H1 (cell line): ENCODE measurements at regions not wholly inside any gene's neighbourhood (a gene's known extent, or its start where the extent isn't known, plus 50 kb on each side); places are given as distances from the start of the nearest gene placed in this dataset.

Experiments
- CTCF ChIA-PET: fragments of 300-600 bp; sonication (Branson Sonifier 250); formaldehyde crosslinking; loops from one replicate; lab custom pipeline; 2021; ENCODE audit not compliant: partially characterized antibody; lab: Charles Lee
- POLR2A ChIA-PET: fragments of 300-600 bp; sonication (Branson Sonifier 250); formaldehyde crosslinking; loops from one replicate; lab custom pipeline; 2021; ENCODE audit warnings: inconsistent platforms; ENCODE audit not compliant: partially characterized antibody; lab: Charles Lee
- DNase-seq, 2 experiments: peaks; one replicate each; pipeline versions ENCODE4 v3.0.0 to v3.0.0-alpha.2; 2010 to 2022; ENCODE audit warnings: low spot score in 2 of 2, low read depth in 1 of 2, mixed read lengths in 1 of 2
- FAIRE-seq: peaks from 2 replicates; lab custom pipeline; 2011; peaks lifted over from hg19 to GRCh38; lab: Jason Lieb, UNC
- H2AFZ ChIP-seq: 2 replicates; pipeline ENCODE4 v1.8.1; 2012; ENCODE audit warnings: low read length, inconsistent platforms
- H2AK5ac ChIP-seq: 2 replicates; pipeline ENCODE4 v1.6.1; 2013; ENCODE audit warnings: low read depth, low read length
- H2BK120ac ChIP-seq: replicated peaks from 2 replicates; pipeline ENCODE3; 2013; ENCODE audit warnings: low read depth, low read length, inconsistent platforms
- H2BK12ac ChIP-seq: 2 replicates; pipeline ENCODE4 v1.6.1; 2013; ENCODE audit warnings: low read depth, low read length
- H2BK15ac ChIP-seq: 2 replicates; pipeline ENCODE4 v1.6.1; 2013; ENCODE audit warnings: low read length
- H2BK20ac ChIP-seq: 2 replicates; pipeline ENCODE4 v1.6.1; 2013; ENCODE audit warnings: low read length
- H2BK5ac ChIP-seq: 2 replicates; pipeline ENCODE4 v1.6.1; 2013; ENCODE audit warnings: low read depth, low read length
- H3K14ac ChIP-seq: 2 replicates; pipeline ENCODE4 v1.6.1; 2013; ENCODE audit warnings: inconsistent platforms; ENCODE audit not compliant: insufficient read length
- H3K18ac ChIP-seq: 2 replicates; pipeline ENCODE4 v1.6.1; 2013; ENCODE audit warnings: low read length; ENCODE audit errors: extremely low read depth
- H3K23ac ChIP-seq: 2 replicates; pipeline ENCODE4 v1.6.1; 2013; ENCODE audit warnings: inconsistent platforms; ENCODE audit not compliant: insufficient read length
- H3K23me2 ChIP-seq: 2 replicates; pipeline ENCODE4 v1.6.1; 2013; ENCODE audit warnings: low read depth, low read length
- H3K27ac ChIP-seq: 2 replicates; pipeline ENCODE4 v1.6.1; 2011; ENCODE audit warnings: low read depth, low read length, inconsistent platforms
- H3K27me3 ChIP-seq, 4 experiments: replicated peaks in 1 of 4; 1 replicate in 1 of 4; 2 replicates in 3 of 4; pipeline versions ENCODE4 v1.6.1 to v1.8.1; 2011 to 2013; ENCODE audit warnings: low read length in 3 of 4, mild to moderate bottlenecking in 3 of 4, inconsistent platforms in 2 of 4, mixed read lengths in 2 of 4, moderate library complexity in 1 of 4; ENCODE audit not compliant: control insufficient read depth in 3 of 4, insufficient read depth in 3 of 4; ENCODE audit errors: extremely low read depth in 1 of 4
- H3K36me3 ChIP-seq, 4 experiments: 2 replicates each; pipeline versions ENCODE4 v1.6.1 to v1.8.1; 2011 to 2013; ENCODE audit warnings: mild to moderate bottlenecking in 4 of 4, low read length in 3 of 4, moderate library complexity in 2 of 4, control low read depth in 1 of 4, inconsistent platforms in 1 of 4; ENCODE audit not compliant: insufficient read depth in 4 of 4, control insufficient read depth in 2 of 4
- H3K4ac ChIP-seq: replicated peaks from 2 replicates; pipeline ENCODE3; 2013; ENCODE audit warnings: low read length, low read depth, mixed read lengths, inconsistent platforms; ENCODE audit not compliant: insufficient read length
- H3K4me1 ChIP-seq, 4 experiments: replicated peaks in 1 of 4; 1 replicate in 1 of 4; 2 replicates in 3 of 4; pipeline versions ENCODE4 v1.6.1 to v1.8.1; 2011 to 2013; ENCODE audit warnings: low read length in 3 of 4, inconsistent platforms in 2 of 4, mixed read lengths in 1 of 4; ENCODE audit not compliant: insufficient read depth in 4 of 4, control insufficient read depth in 3 of 4
- H3K4me2 ChIP-seq, 2 experiments: 2 replicates each; pipeline versions ENCODE4 v1.6.1 to v1.8.1; 2011 to 2013; ENCODE audit warnings: low read depth in 2 of 2, low read length in 2 of 2, control low read depth in 1 of 2, inconsistent platforms in 1 of 2, mild to moderate bottlenecking in 1 of 2; ENCODE audit not compliant: insufficient read depth in 1 of 2
- H3K4me3 ChIP-seq, 4 experiments: fragments of 200-600, 300-600 bp in 1 of 4; sonication (generic), shearing (Covaris generic), sonication (Bioruptor Twin) in 1 of 4; 2 replicates each; pipeline versions ENCODE4 v1.5.1 to v1.8.1; 2011 to 2016; ENCODE audit warnings: low read length in 4 of 4, low read depth in 3 of 4, control low read depth in 2 of 4, inconsistent platforms in 2 of 4, mild to moderate bottlenecking in 2 of 4, mixed read lengths in 1 of 4, moderate library complexity in 1 of 4; ENCODE audit not compliant: insufficient read depth in 2 of 4; ENCODE audit errors: extremely low read depth in 1 of 4
- H3K56ac ChIP-seq: replicated peaks from 2 replicates; pipeline ENCODE3; 2013; ENCODE audit warnings: low read depth, mild to moderate bottlenecking, mixed read lengths, low read length, inconsistent platforms; ENCODE audit not compliant: insufficient read length
- H3K79me1 ChIP-seq: 2 replicates; pipeline ENCODE4 v1.6.1; 2013; ENCODE audit warnings: low read depth, low read length, control low read depth
- H3K79me2 ChIP-seq, 2 experiments: 2 replicates each; pipeline versions ENCODE4 v1.6.1 to v1.8.1; 2012 to 2013; ENCODE audit warnings: low read length in 2 of 2, mild to moderate bottlenecking in 2 of 2, inconsistent platforms in 1 of 2; ENCODE audit not compliant: insufficient read depth in 2 of 2, control insufficient read depth in 1 of 2
- H3K9ac ChIP-seq, 4 experiments: replicated peaks in 1 of 4; 1 replicate in 1 of 4; 2 replicates in 3 of 4; pipeline versions ENCODE4 v1.6.1 to v1.8.1; 2011 to 2013; ENCODE audit warnings: low read depth in 3 of 4, low read length in 3 of 4, control low read depth in 2 of 4, mild to moderate bottlenecking in 2 of 4, moderate library complexity in 2 of 4, inconsistent platforms in 1 of 4; ENCODE audit errors: extremely low read depth in 1 of 4
- H3K9me3 ChIP-seq, 2 experiments: 2 replicates each; pipeline versions ENCODE4 v1.6.1 to v1.8.1; 2012 to 2013; ENCODE audit warnings: mild to moderate bottlenecking in 2 of 2, moderate library complexity in 2 of 2, control low read depth in 1 of 2, inconsistent platforms in 1 of 2, low read depth in 1 of 2, low read length in 1 of 2, mixed read lengths in 1 of 2; ENCODE audit not compliant: insufficient read depth in 2 of 2
- H4K20me1 ChIP-seq, 2 experiments: replicated peaks in 1 of 2; 2 replicates each; pipeline versions ENCODE3 to v1.8.1; 2011 to 2013; ENCODE audit warnings: inconsistent platforms in 2 of 2, low read length in 2 of 2, mild to moderate bottlenecking in 1 of 2; ENCODE audit not compliant: insufficient read depth in 2 of 2, control insufficient read depth in 1 of 2
- H4K5ac ChIP-seq: 2 replicates; pipeline ENCODE4 v1.6.1; 2013; ENCODE audit warnings: low read length, low read depth, mixed read lengths, inconsistent platforms; ENCODE audit not compliant: insufficient read length
- H4K8ac ChIP-seq: 2 replicates; pipeline ENCODE4 v1.8.0; 2013; ENCODE audit warnings: mild to moderate bottlenecking, moderate library complexity, low read length, inconsistent platforms; ENCODE audit not compliant: insufficient read depth; ENCODE audit errors: extremely low read depth
- H4K91ac ChIP-seq: replicated peaks from 2 replicates; pipeline ENCODE3; 2013; ENCODE audit warnings: low read length, mixed read lengths, inconsistent platforms; ENCODE audit not compliant: insufficient read length
- BRCA1 ChIP-seq: IDR thresholded peaks from 2 replicates; pipeline ENCODE4 v1.6.1; 2012; ENCODE audit warnings: low read depth, low read length, improper control_type of control experiment
- CBX5 ChIP-seq: fragments of 300-800, 300-1000 bp; sonication (generic); IDR thresholded peaks from 2 replicates; pipeline ENCODE4 v1.7.1; 2016; ENCODE audit warnings: antibody characterized with exemption, low read length, low read depth
- CTCF ChIP-seq, 3 experiments: IDR thresholded peaks; 1 replicate in 2 of 3; 2 replicates in 1 of 3; pipeline versions ENCODE4 v1.5.1 to v1.6.1; 2011; ENCODE audit warnings: low read length in 3 of 3, mild to moderate bottlenecking in 3 of 3, inconsistent platforms in 2 of 3, low read depth in 1 of 3, moderate library complexity in 1 of 3; ENCODE audit not compliant: insufficient read depth in 1 of 3; ENCODE audit errors: control extremely low read depth in 1 of 3
- EGR1 ChIP-seq: IDR thresholded peaks from 2 replicates; pipeline ENCODE4 v1.6.1; 2011; ENCODE audit warnings: low read depth, low read length, borderline replicate concordance
- EZH2 ChIP-seq: fragments of 200-600 bp; sonication (generic); IDR thresholded peaks from 2 replicates; pipeline ENCODE4 v1.7.1; 2012; ENCODE audit warnings: low read depth, mild to moderate bottlenecking, moderate library complexity, low read length, inconsistent platforms; ENCODE audit not compliant: severe bottlenecking
- JUND ChIP-seq: IDR thresholded peaks from 2 replicates; pipeline ENCODE4 v1.6.1; 2011; ENCODE audit warnings: mild to moderate bottlenecking, improper control_type of control experiment, low read length
- NANOG ChIP-seq: IDR thresholded peaks from 2 replicates; pipeline ENCODE4 v1.6.1; 2011; ENCODE audit warnings: low read length, low read depth, mild to moderate bottlenecking, inconsistent platforms; ENCODE audit not compliant: insufficient read depth, poor library complexity, severe bottlenecking
- RNF2 ChIP-seq: fragments of 200-900, 300-1000 bp; sonication (generic); IDR thresholded peaks from 2 replicates; pipeline ENCODE4 v1.7.1; 2016; ENCODE audit warnings: borderline replicate concordance, low read depth, mild to moderate bottlenecking, antibody characterized with exemption, low read length; ENCODE audit not compliant: poor library complexity, severe bottlenecking; ENCODE audit errors: missing control alignments
- SIRT6 ChIP-seq: IDR thresholded peaks from one replicate; pipeline ENCODE4 v1.7.1; 2012; ENCODE audit warnings: low read length, inconsistent platforms
- SP4 ChIP-seq: IDR thresholded peaks from 2 replicates; pipeline ENCODE4 v1.6.1; 2012; ENCODE audit warnings: low read length, inconsistent platforms
- TBP ChIP-seq: IDR thresholded peaks from 2 replicates; pipeline ENCODE4 v1.6.1; 2011; ENCODE audit warnings: low read depth, low read length, improper control_type of control experiment
- TCF12 ChIP-seq: IDR thresholded peaks from 2 replicates; pipeline ENCODE4 v1.6.1; 2011; ENCODE audit warnings: low read depth, mild to moderate bottlenecking, low read length
- WGBS, 2 experiments: shearing (Covaris generic) in 1 of 2; methylation state at CpG; one replicate each; pipeline versions ENCODE4 v1.1.6 to v1.1.7; 2013 to 2015; ENCODE audit warnings: low lambda C conversion rate in 2 of 2, mixed read lengths in 2 of 2, inconsistent platforms in 1 of 2, low coverage in 1 of 2, missing lambda C conversion rate in 1 of 2; ENCODE audit not compliant: insufficient replicate concordance in 2 of 2, insufficient coverage in 1 of 2, insufficient read length in 1 of 2; ENCODE audit errors: extremely low coverage in 1 of 2, missing lambda C conversion rate in 1 of 2; 5-methylcytosine and 5-hydroxymethylcytosine counted together

GRCh38 chr3:139870000-139870675 is 64.8 kb upstream of the CLSTN2 start:
- H4K91ac ChIP-seq = no peak overlapping the region
- H3K36me3 ChIP-seq = no peaks in the 10 kb centered on the region
- H2AFZ ChIP-seq = no peak overlapping the region
- no peak overlapping the region for H3K9ac ChIP-seq
- no peak overlapping the region for H2BK12ac ChIP-seq
- H3K79me1 ChIP-seq = no peaks in the 10 kb centered on the region
- WGBS, 2 experiments = 70% methylated on average over 2 of the region's 2 CpGs; no CpG with 5 or more reads in 1 of the 2 experiments
- no peak overlapping the region for H3K27ac ChIP-seq
- H2AK5ac ChIP-seq = no peak overlapping the region
- no peak overlapping the region for H2BK20ac ChIP-seq
- no peaks in the 10 kb centered on the region for H4K20me1 ChIP-seq
- no peak overlapping the region for H4K8ac ChIP-seq
- no peak overlapping the region; the same call in 1 of the 2 replicates for H2BK15ac ChIP-seq
- ChIA-PET CTCF (no interaction called here), POLR2A (no interaction called here)
- no peak overlapping the region for H2BK5ac ChIP-seq
- H3K23me2 ChIP-seq = no peaks in the 10 kb centered on the region
- H3K4me3 ChIP-seq = no peak overlapping the region
- no peaks in the 10 kb centered on the region for H3K79me2 ChIP-seq
- H3K27me3 ChIP-seq = no peaks in the 10 kb centered on the region
- no peak overlapping the region for H3K4ac ChIP-seq
- no peak for DNase-seq
- no peak overlapping the region for H3K14ac ChIP-seq
- no peak for FAIRE-seq
- H2BK120ac ChIP-seq = no peak overlapping the region
- no peaks in the 10 kb centered on the region for H3K9me3 ChIP-seq
- no peak overlapping the region for H3K18ac ChIP-seq
- no peak overlapping the region for H3K4me2 ChIP-seq
- no peak overlapping the region for H3K56ac ChIP-seq
- H4K5ac ChIP-seq = no peak overlapping the region
- H3K4me1 ChIP-seq = no peaks in the 10 kb centered on the region
- no peak overlapping the region for H3K23ac ChIP-seq
- TF ChIP-seq EZH2 = no peak
- TF ChIP-seq BRCA1 = no peak
- no peak for TF ChIP-seq SP4
- no peak for TF ChIP-seq EGR1
- no peak for TF ChIP-seq CTCF (IDR thresholded peaks at IDR 0.05; ENCODE audit: control extremely low read depth in 1 of 3, insufficient read depth in 1 of 3, low read depth in 1 of 3, low read length in 3 of 3)
- TF ChIP-seq TBP = no peak
- TF ChIP-seq TCF12 = no peak
- TF ChIP-seq SIRT6 = no peak
- no peak for TF ChIP-seq NANOG
- TF ChIP-seq RNF2 = no peak
- no peak for TF ChIP-seq JUND
- no peak for TF ChIP-seq CBX5
